ENCODE measurements at regions not wholly inside any gene's neighbourhood (a gene's known extent, or its start where the extent isn't known, plus 50 kb on each side); places are given as distances from the start of the nearest gene placed in this dataset.

- peaks cover 24 to 33% (median 29%) of the 10 kb centered on the region in 3 donors for H3K27me3 ChIP-seq
- TF ChIP-seq CTCF (IDR thresholded peaks at IDR 0.05 in 4 of 5, conservative IDR thresholded peaks at IDR 0.05 in 1 of 5) = no peak
- no peak for TF ChIP-seq POLR2A (IDR thresholded peaks at IDR 0.05)
- H3K27ac ChIP-seq = no peak overlapping the region
- no peak overlapping the region for H3K4me3 ChIP-seq
- in situ Hi-C loops (cut with MboI; ENCODE audit: low sequenced_read_pairs in 4 of 4) (no loop called here), intact Hi-C loops (cut with DNase I; ENCODE audit: low total_unique reads) (no loop called here)
- ATAC-seq (peak; percentile 69 to 80), DNase-seq (peak in 1 of 2 donors; percentile 13)
- H3K4me1 ChIP-seq = no peaks in the 10 kb centered on the region
- H3K36me3 ChIP-seq = no peaks in the 10 kb centered on the region
- H3K9me3 ChIP-seq = no peaks in the 10 kb centered on the region
Measured at GRCh38 chr3:10702961-10703740, 112.9 kb upstream of the SLC6A11 start.

DNA sequence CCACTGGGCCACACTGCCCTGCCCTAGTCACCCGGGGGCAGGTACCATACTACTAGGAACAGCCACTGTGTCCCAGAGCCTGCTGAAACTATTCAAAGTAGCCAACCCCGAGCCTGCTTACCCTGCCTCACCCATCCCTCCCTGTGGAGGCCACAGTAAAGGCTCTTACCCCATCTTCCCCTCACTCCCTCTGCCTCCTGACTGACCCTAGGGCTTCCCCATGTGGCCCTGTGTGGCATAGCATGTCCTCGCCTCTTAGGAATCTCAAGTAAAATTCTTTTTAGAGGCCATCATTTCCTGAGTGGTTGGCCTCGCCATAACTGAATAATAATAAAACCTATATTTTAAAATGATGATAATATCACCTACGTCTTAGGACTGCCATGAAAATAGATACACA is 112.2 kb upstream of the SLC6A11 start:
- intact Hi-C loops (cut with DNase I; ENCODE audit: low total_unique reads) = no loop called here
- ATAC-seq (no peak), DNase-seq (no peak)
- in situ Hi-C loops (cut with MboI; ENCODE audit: low sequenced_read_pairs in 4 of 4) = no loop called here
- H3K27ac ChIP-seq = no peak overlapping the region
- TF ChIP-seq CTCF (IDR thresholded peaks at IDR 0.05 in 4 of 5, conservative IDR thresholded peaks at IDR 0.05 in 1 of 5) (no peak), POLR2A (IDR thresholded peaks at IDR 0.05) (no peak)
- peaks cover 28 to 40% (median 34%) of the 10 kb centered on the region in 3 donors for H3K27me3 ChIP-seq
- no peaks in the 10 kb centered on the region for H3K9me3 ChIP-seq
- no peaks in the 10 kb centered on the region for H3K36me3 ChIP-seq
- H3K4me1 ChIP-seq = no peaks in the 10 kb centered on the region
- no peak overlapping the region for H3K4me3 ChIP-seq

DNA sequence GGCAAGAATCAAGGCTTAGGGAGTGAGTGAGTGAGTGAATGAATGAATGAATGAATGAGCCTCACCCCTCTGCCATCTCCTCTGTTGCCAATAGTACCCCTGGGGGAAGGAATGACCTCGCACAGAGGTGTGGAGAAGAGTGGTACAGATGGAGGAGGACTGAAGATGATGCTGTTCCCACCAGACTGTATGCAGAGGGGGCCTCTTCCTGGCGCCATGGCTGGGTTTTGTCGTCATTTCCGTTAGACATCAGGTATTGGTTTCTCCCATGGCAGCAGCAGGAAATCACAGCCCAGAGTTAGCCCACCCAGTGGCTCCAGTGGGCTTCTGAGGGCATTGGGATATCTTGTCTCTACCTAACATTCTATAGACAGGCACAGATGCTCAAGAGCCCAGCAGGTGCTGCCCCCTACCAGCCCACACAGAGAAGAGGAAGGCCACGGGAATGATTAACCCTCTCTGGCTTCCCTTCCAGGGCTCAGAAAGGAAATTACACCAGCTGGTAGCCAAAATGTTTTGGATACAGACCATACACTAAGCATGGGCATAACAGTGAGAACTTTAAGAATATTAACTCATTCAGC is 109.8 kb upstream of the SLC6A11 start:
- TF ChIP-seq CTCF (IDR thresholded peaks at IDR 0.05 in 4 of 5, conservative IDR thresholded peaks at IDR 0.05 in 1 of 5) = no peak
- no peak for TF ChIP-seq POLR2A (IDR thresholded peaks at IDR 0.05)
- no peaks in the 10 kb centered on the region for H3K4me1 ChIP-seq

DNA sequence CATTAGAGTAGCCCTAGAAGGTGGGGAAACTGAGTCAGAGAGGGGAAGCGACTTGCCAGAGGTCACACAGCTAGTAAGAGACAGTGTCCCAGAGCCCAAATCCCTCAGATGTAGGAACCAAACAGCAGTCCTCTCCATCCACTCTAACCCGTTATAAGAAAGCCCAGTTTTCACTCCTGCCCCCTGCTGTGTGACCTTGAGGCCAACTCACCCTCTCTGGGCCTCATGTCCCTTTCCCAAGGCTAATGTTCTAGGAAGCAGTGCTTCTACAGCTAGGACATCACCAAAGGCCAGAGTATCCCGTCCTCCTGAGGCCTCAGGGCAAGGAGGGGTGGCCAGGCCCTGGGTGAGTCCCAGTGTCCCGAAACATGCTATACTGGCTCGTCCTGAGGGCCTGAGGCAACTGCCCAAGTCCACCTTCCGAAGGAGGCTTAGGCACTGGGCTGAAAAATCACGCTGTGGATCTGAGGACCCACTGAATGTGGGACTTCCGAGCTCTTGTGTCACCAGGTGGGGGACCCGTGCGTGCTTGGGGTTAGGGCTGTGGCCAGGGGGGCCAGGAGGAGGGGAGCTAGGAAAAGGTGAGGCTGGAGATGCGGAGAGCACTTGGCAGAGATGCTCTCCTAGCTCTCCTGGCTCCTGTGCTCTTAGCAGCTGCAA is 109.2 kb upstream of the SLC6A11 start:
- Histone ChIP-seq H3K9me3 (no peaks in the 10 kb centered on the region), H3K36me3 (no peaks in the 10 kb centered on the region), H3K27ac (no peak overlapping the region), H3K4me1 (no peaks in the 10 kb centered on the region), H3K27me3 (peaks cover 28 to 43% (median 41%) of the 10 kb centered on the region in 3 donors), H3K4me3 (no peak overlapping the region)
- TF ChIP-seq POLR2A (IDR thresholded peaks at IDR 0.05) = no peak
- no peak for TF ChIP-seq CTCF (IDR thresholded peaks at IDR 0.05 in 4 of 5, conservative IDR thresholded peaks at IDR 0.05 in 1 of 5)
- in situ Hi-C loops (cut with MboI; ENCODE audit: low sequenced_read_pairs in 4 of 4) = no loop called here
- ATAC-seq (no peak), DNase-seq (no peak)
- intact Hi-C loops (cut with DNase I; ENCODE audit: low total_unique reads) = no loop called here

More for the DNA sequence above, 109.8 kb upstream of the SLC6A11 start:
- H3K27ac ChIP-seq = no peak overlapping the region
- intact Hi-C loops (cut with DNase I; ENCODE audit: low total_unique reads) (no loop called here), in situ Hi-C loops (cut with MboI; ENCODE audit: low sequenced_read_pairs in 4 of 4) (no loop called here)
- no peaks in the 10 kb centered on the region for H3K36me3 ChIP-seq
- ATAC-seq (no peak), DNase-seq (no peak)
- no peaks in the 10 kb centered on the region for H3K9me3 ChIP-seq
- H3K4me3 ChIP-seq = no peak overlapping the region
- H3K27me3 ChIP-seq = peaks cover 28 to 43% (median 41%) of the 10 kb centered on the region in 3 donors
